NK-92 treated with Interleukin-12 subunit alpha and Interleukin-12 subunit beta, amount 100 ng/mL, for 24 hours (cell line): ENCODE measurements at regions not wholly inside any gene's neighbourhood (a gene's known extent, or its start where the extent isn't known, plus 50 kb on each side); places are given as distances from the start of the nearest gene placed in this dataset.

Source experiments
- DNase-seq: peaks from one replicate; lab custom pipeline; 2025; lab: John Stamatoyannopoulos, UW

GRCh38 chr12:111174961-111175345, 193.9 kb downstream of the PHETA1 start:
- DNase-seq = no peak

GRCh38 chr12:111174251-111174960, 194.5 kb downstream of the PHETA1 start:
- DNase-seq = no peak

DNA sequence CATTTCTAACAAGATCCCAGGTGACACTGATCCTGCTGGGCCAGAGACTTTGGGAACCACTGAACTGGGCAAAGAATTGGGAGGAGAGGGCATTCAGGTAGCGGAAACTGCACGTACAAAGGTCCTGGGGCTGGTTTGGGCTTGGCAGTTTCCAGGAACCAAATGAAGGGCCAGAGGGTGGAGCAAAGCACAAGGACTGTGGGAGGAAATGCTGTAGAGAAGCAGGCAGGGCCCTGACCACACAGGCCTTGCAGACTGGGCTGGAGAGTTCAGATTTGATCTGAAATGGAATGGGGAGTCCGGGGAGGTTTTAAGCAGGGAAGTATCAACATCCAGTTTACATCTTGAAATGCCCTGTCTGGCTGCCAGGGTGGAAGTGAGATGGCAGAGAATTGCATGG, 195.1 kb downstream of the PHETA1 start:
- DNase-seq = no peak

GRCh38 chr12:111173391-111173790, 195.5 kb downstream of the PHETA1 start:
- no peak for DNase-seq

- DNase-seq = no peak
These were observed 196.1 kb downstream of the PHETA1 start for GRCh38 chr12:111172786-111173185.

- no peak for DNase-seq
These were observed 197.1 kb downstream of the PHETA1 start for GRCh38 chr12:111171832-111172231.

- DNase-seq = no peak
These were observed 197.6 kb downstream of the PHETA1 start for GRCh38 chr12:111171345-111171744.

- no peak for DNase-seq
These were observed 198.4 kb downstream of the PHETA1 start for GRCh38 chr12:111170543-111170942.

- no peak for DNase-seq
These were observed 199.4 kb downstream of the PHETA1 start for GRCh38 chr12:111169456-111169855.

- no peak for DNase-seq
These were observed 199.9 kb downstream of the PHETA1 start for GRCh38 chr12:111169032-111169431.

DNA sequence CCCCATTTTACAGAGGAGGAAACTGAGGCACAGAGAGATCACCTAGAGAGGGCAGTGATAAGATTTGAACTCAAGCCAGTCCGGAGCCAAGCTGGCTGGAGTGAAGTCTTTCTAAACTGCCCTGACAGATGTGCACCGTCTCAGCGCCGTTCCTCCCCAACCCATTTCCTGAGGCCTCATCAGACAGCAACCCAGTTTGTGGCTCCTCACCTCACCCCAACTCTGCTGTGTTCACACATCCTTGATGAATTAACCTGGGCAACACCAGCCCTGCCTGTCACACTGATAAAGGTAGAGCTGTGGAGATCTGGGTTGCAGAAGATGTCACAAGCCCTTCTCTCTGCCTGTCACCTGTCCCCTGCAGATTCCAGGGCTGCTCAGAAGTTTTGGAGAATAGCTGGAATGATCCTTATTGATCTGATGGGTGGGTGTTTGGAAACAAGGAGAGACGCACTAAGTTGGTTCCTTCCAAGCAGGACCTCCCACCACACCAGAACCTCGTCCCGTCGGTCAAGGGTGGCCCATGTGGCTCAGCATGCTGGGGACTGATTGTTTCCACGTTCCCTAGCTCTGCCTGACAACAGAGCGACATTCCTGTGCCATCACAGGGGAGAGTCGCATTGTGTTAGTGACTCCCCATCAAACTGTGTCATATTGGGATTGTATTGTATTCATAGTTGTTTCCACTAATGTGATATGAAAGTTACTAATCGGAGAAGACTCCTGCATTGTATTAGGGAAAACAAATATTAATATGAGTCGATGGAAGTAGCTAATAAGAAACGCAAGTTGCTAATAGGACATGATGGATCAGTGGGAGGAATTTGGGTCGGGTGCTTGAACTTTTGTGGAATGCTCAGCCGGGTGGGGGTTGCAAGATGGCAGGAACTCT, 200.6 kb downstream of the PHETA1 start:
- no peak for DNase-seq

- DNase-seq = no peak
These were observed 201.9 kb downstream of the PHETA1 start for GRCh38 chr12:111166779-111167540.

DNA sequence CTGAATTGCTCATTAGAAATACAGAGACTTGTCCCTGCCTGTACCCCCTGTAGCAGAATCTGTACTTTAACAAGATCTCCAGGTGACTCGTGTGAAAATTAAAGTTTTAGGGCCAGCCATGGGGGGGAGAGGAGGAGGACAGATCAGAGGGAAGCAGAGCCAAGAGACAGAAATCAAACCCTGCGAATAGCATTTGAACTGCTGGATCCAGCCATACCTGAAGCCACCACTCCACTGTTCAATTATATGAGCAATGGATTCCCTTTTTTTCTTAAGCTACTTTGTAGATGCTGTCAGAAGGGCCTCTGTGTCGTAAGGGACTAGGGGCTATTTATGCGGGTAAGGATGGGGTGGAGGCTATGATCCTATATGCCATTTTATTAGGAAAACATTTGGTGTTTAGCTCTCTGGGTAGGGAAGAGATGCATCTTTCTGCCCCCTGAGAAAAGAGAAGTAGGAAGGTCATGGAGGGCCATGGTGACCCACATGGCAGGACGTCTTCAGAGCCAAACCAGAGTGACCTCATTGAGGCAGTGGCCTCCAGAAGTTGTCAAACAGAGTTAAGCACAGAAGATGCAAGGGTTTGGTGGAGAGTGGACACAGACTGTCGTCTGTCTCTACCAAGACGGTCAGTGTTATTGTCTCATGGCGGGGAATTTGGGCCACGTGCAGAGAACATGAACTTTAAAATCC, 203.9 kb downstream of the PHETA1 start:
- DNase-seq = no peak

GRCh38 chr12:111163422-111163821, 205.5 kb downstream of the PHETA1 start:
- no peak for DNase-seq

GRCh38 chr12:111161898-111162297, 207.0 kb downstream of the PHETA1 start:
- no peak for DNase-seq

GRCh38 chr12:111160350-111161241, 208.3 kb downstream of the PHETA1 start:
- DNase-seq = no peak

- no peak for DNase-seq
These were observed 209.9 kb downstream of the PHETA1 start for GRCh38 chr12:111158992-111159391.

- DNase-seq = no peak
These were observed 211.4 kb downstream of the PHETA1 start for GRCh38 chr12:111157486-111157885.

- no peak for DNase-seq
These were observed 212.6 kb downstream of the PHETA1 start for GRCh38 chr12:111156304-111156703.

- DNase-seq = no peak
These were observed 213.4 kb downstream of the PHETA1 start for GRCh38 chr12:111155521-111155920.

DNA sequence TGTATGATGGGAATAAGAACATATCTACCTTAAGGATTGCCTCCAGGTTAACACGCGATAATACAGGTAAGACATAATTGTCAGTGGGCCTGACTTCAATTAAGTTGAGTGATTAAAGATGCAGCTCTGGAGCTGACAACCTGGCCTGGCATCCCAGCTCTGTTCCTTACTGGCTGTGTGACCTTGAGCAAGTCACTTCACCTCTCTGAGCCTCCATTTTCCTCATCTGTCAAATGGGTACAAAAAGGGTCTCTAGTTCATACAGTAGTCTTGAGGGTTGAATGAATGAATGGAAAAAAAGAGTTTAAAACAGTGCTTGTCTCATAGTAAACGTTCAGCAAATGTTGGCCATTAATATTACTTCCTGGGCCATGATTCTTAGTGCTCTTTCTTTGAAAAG, 213.9 kb downstream of the PHETA1 start:
- DNase-seq = no peak
